HL-60 (cell line): ENCODE measurements at regions not wholly inside any gene's neighbourhood (a gene's known extent, or its start where the extent isn't known, plus 50 kb on each side); places are given as distances from the start of the nearest gene placed in this dataset.

ENCODE experiments used
- CTCF ChIP-seq: IDR thresholded peaks from one replicate; pipeline ENCODE4 v1.5.1; 2011; ENCODE audit warnings: low read length, control low read depth, inconsistent platforms; ENCODE audit not compliant: insufficient read depth
- REST ChIP-seq: IDR thresholded peaks from 2 replicates; pipeline ENCODE4 v1.6.1; 2012; ENCODE audit warnings: low read depth; ENCODE audit not compliant: insufficient replicate concordance
- SPI1 ChIP-seq: IDR thresholded peaks from 2 replicates; pipeline ENCODE4 v1.6.1; 2012; ENCODE audit warnings: low read depth, mild to moderate bottlenecking, borderline replicate concordance

DNA sequence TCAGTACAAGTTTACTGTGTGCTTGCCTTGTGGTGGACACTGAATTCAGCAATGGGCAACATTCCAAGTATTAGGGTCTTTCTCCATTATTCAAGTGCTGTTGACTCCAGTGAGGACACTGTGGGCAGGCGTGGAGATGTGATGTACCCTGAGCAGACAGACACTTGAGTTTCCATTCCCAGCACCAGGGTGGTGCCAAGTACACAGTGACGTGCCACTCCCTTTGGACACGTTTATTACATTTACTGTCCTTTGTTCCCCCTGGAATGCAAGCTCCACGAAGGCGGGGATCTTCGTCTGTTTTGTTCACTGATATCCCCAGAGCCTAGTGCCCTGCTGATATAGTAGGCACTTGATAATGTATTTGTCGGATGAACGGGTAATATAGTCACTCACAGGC lies 130.6 kb upstream of the STX18 start:
- no peak for TF ChIP-seq REST
- TF ChIP-seq SPI1: no peak
- no peak for TF ChIP-seq CTCF
